WTC11 (cell line): ENCODE measurements at regions not wholly inside any gene's neighbourhood (a gene's known extent, or its start where the extent isn't known, plus 50 kb on each side); places are given as distances from the start of the nearest gene placed in this dataset.

Source experiments
- ATAC-seq: fragments of 200-7000 bp; cut with Tn5 transposase; 2 replicates; pipeline ENCODE4 v1.10.0; 2021; ENCODE audit warnings: mild to moderate bottlenecking, moderate library complexity
- CTCF ChIA-PET: fragments of 300-600 bp; sonication (Branson Sonifier 250); formaldehyde crosslinking; loops from one replicate; lab custom pipeline; 2021; ENCODE audit warnings: antibody characterized with exemption; lab: Charles Lee
- POLR2A ChIA-PET: fragments of 350-600 bp; sonication (Branson Sonifier 250); formaldehyde crosslinking; loops from one replicate; lab custom pipeline; 2021; ENCODE audit warnings: antibody characterized with exemption; lab: Charles Lee
- DNase-seq: peaks from one replicate; pipeline ENCODE4 v3.0.0; 2021; ENCODE audit warnings: low spot score
- H3K27ac Mint-ChIP-seq: 2 replicates; pipeline ENCODE4 v1.8.0; 2021; ENCODE audit warnings: mixed read lengths
- H3K27me3 Mint-ChIP-seq: 2 replicates; pipeline ENCODE4 v1.8.0; 2021; ENCODE audit warnings: low read depth, mild to moderate bottlenecking, moderate library complexity, mixed read lengths
- H3K36me3 Mint-ChIP-seq: 2 replicates; pipeline ENCODE4 v1.8.0; 2021; ENCODE audit warnings: mixed read lengths
- H3K4me1 Mint-ChIP-seq: 2 replicates; pipeline ENCODE4 v1.8.0; 2022; ENCODE audit warnings: mixed read lengths
- H3K4me3 Mint-ChIP-seq: 2 replicates; pipeline ENCODE4 v1.8.0; 2021; ENCODE audit warnings: mild to moderate bottlenecking, moderate library complexity, mixed read lengths
- H3K9me3 Mint-ChIP-seq: 2 replicates; pipeline ENCODE4 v1.8.0; 2021; ENCODE audit warnings: mixed read lengths
- ERG ChIP-seq: fragments of 250-450 bp; sonication (Bioruptor Pico); IDR thresholded peaks from 2 replicates; pipeline ENCODE4 v1.8.0; 2021; ENCODE audit warnings: mild to moderate bottlenecking
- FOXJ3 ChIP-seq: sonication (generic); formaldehyde crosslinking; IDR thresholded peaks from 2 replicates; pipeline ENCODE4 v1.9.0; 2021; ENCODE audit warnings: missing genetic modification reagents, mild to moderate bottlenecking, borderline replicate concordance
- FOXP4 ChIP-seq: sonication (generic); formaldehyde crosslinking; IDR thresholded peaks from 2 replicates; pipeline ENCODE4 v1.8.0; 2022; ENCODE audit warnings: mild to moderate bottlenecking, missing genetic modification reagents
- JAZF1 ChIP-seq: fragments of 250-450 bp; sonication (Bioruptor Pico); IDR thresholded peaks from 2 replicates; pipeline ENCODE4 v1.9.0; 2021; ENCODE audit warnings: moderate library complexity, mild to moderate bottlenecking, inconsistent platforms
- JUN ChIP-seq: sonication (generic); formaldehyde crosslinking; IDR thresholded peaks from 2 replicates; pipeline ENCODE4 v1.8.0; 2023; ENCODE audit warnings: mild to moderate bottlenecking, missing genetic modification reagents
- NR1H2 ChIP-seq: sonication (generic); formaldehyde crosslinking; IDR thresholded peaks from 2 replicates; pipeline ENCODE4 v1.9.0; 2021; ENCODE audit warnings: mild to moderate bottlenecking, moderate library complexity, missing genetic modification reagents
- OVOL2 ChIP-seq: fragments of 250-450 bp; sonication (Bioruptor Pico); IDR thresholded peaks from 2 replicates; pipeline ENCODE4 v1.9.0; 2021; ENCODE audit warnings: mild to moderate bottlenecking, borderline replicate concordance
- SMAD3 ChIP-seq: sonication (generic); formaldehyde crosslinking; IDR thresholded peaks from 2 replicates; pipeline ENCODE4 v1.8.0; 2022; ENCODE audit warnings: missing genetic modification reagents, mild to moderate bottlenecking, borderline replicate concordance
- SP1 ChIP-seq: sonication (generic); formaldehyde crosslinking; conservative IDR thresholded peaks from 2 replicates; pipeline ENCODE4 v1.8.1; 2022; ENCODE audit warnings: missing genetic modification reagents
- TCF7 ChIP-seq: sonication (generic); formaldehyde crosslinking; IDR thresholded peaks from 2 replicates; pipeline ENCODE4 v1.8.0; 2022; ENCODE audit warnings: mild to moderate bottlenecking, low read depth, missing genetic modification reagents, moderate library complexity
- TEAD1 ChIP-seq: sonication (generic); formaldehyde crosslinking; IDR thresholded peaks from 2 replicates; pipeline ENCODE4 v1.8.0; 2022; ENCODE audit warnings: mild to moderate bottlenecking, missing genetic modification reagents
- ZBTB21 ChIP-seq: sonication (generic); formaldehyde crosslinking; IDR thresholded peaks from 2 replicates; pipeline ENCODE4 v1.8.1; 2023; ENCODE audit warnings: mild to moderate bottlenecking, missing genetic modification reagents, borderline replicate concordance
- ZBTB43 ChIP-seq: sonication (generic); formaldehyde crosslinking; IDR thresholded peaks from 2 replicates; pipeline ENCODE4 v1.8.1; 2023; ENCODE audit warnings: mild to moderate bottlenecking, missing genetic modification reagents
- ZMAT4 ChIP-seq: fragments of 250-450 bp; sonication (Bioruptor Pico); IDR thresholded peaks from 2 replicates; pipeline ENCODE4 v1.9.0; 2021; ENCODE audit warnings: mild to moderate bottlenecking
- ZNF281 ChIP-seq: sonication (generic); formaldehyde crosslinking; IDR thresholded peaks from 2 replicates; pipeline ENCODE4 v1.8.0; 2023; ENCODE audit warnings: mild to moderate bottlenecking, missing genetic modification reagents
- ZNF317 ChIP-seq: sonication (generic); formaldehyde crosslinking; IDR thresholded peaks from 2 replicates; pipeline ENCODE4 v1.8.1; 2023; ENCODE audit warnings: low read depth, mild to moderate bottlenecking, moderate library complexity, missing genetic modification reagents, borderline replicate concordance
- TF ChIP-seq, protein P1 (sequence below): sonication (generic); formaldehyde crosslinking; IDR thresholded peaks from 2 replicates; pipeline ENCODE4 v1.8.1; 2023; ENCODE audit warnings: mild to moderate bottlenecking, missing genetic modification reagents
- TF ChIP-seq, protein P2 (sequence below): fragments of 200-600 bp; IDR thresholded peaks from 2 replicates; pipeline ENCODE4 v1.8.0; 2022; ENCODE audit warnings: antibody characterized with exemption
- TF ChIP-seq, protein P3 (sequence below): sonication (generic); formaldehyde crosslinking; conservative IDR thresholded peaks from 2 replicates; pipeline ENCODE4 v1.8.1; 2022; ENCODE audit warnings: mild to moderate bottlenecking, missing genetic modification reagents
- TF ChIP-seq, protein P4 (sequence below): fragments of 250-450 bp; sonication (Bioruptor Pico); IDR thresholded peaks from 2 replicates; pipeline ENCODE4 v1.9.0; 2021; ENCODE audit warnings: mild to moderate bottlenecking

DNA sequence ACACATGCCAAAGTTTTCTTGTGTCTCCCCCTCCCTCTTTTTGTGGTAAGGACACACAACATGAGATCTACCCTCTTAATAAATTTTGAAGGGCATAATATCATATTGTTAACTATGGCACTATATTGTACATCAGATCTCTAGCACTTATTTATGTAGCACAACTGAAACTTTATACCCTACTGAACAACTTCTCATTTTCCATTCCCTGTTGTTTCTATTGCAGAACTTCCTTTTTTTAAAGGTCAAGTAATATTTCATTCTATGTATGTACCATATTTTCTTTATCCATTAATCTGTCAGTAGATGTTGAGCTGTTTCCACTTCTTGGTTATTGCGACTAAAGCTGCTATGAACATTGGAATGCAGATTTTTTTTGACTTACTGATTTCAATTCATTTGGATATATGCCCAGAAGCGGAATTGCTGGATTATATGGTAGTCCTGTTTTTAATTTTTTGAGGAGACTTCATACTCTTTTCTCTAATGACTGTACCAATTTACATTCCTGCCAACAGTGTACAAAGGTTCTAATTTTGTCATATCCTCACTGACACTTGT is 305.3 kb downstream of the PRR16 start (continued):
- TF ChIP-seq, protein P1, sequence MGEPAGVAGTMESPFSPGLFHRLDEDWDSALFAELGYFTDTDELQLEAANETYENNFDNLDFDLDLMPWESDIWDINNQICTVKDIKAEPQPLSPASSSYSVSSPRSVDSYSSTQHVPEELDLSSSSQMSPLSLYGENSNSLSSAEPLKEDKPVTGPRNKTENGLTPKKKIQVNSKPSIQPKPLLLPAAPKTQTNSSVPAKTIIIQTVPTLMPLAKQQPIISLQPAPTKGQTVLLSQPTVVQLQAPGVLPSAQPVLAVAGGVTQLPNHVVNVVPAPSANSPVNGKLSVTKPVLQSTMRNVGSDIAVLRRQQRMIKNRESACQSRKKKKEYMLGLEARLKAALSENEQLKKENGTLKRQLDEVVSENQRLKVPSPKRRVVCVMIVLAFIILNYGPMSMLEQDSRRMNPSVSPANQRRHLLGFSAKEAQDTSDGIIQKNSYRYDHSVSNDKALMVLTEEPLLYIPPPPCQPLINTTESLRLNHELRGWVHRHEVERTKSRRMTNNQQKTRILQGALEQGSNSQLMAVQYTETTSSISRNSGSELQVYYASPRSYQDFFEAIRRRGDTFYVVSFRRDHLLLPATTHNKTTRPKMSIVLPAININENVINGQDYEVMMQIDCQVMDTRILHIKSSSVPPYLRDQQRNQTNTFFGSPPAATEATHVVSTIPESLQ (CRISPR knock-in tag), result no peak
- TF ChIP-seq NR1H2 (no peak), ERG (CRISPR knock-in tag) (no peak), ZMAT4 (CRISPR knock-in tag) (no peak), FOXJ3 (CRISPR knock-in tag) (no peak)
- TF ChIP-seq, protein P2, sequence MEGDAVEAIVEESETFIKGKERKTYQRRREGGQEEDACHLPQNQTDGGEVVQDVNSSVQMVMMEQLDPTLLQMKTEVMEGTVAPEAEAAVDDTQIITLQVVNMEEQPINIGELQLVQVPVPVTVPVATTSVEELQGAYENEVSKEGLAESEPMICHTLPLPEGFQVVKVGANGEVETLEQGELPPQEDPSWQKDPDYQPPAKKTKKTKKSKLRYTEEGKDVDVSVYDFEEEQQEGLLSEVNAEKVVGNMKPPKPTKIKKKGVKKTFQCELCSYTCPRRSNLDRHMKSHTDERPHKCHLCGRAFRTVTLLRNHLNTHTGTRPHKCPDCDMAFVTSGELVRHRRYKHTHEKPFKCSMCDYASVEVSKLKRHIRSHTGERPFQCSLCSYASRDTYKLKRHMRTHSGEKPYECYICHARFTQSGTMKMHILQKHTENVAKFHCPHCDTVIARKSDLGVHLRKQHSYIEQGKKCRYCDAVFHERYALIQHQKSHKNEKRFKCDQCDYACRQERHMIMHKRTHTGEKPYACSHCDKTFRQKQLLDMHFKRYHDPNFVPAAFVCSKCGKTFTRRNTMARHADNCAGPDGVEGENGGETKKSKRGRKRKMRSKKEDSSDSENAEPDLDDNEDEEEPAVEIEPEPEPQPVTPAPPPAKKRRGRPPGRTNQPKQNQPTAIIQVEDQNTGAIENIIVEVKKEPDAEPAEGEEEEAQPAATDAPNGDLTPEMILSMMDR, result no peak
- TF ChIP-seq, protein P3, sequence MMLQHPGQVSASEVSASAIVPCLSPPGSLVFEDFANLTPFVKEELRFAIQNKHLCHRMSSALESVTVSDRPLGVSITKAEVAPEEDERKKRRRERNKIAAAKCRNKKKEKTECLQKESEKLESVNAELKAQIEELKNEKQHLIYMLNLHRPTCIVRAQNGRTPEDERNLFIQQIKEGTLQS (CRISPR knock-in tag), result no peak

- ChIA-PET POLR2A (no interaction called here), CTCF (no interaction called here)
- no peak for DNase-seq
- H3K27me3 Mint-ChIP-seq, result no peaks in the 10 kb centered on the region
- H3K4me1 Mint-ChIP-seq, result no peaks in the 10 kb centered on the region
- no peak for ATAC-seq
- H3K27ac Mint-ChIP-seq, result no peak overlapping the region
- no peaks in the 10 kb centered on the region for H3K36me3 Mint-ChIP-seq
- no peaks in the 10 kb centered on the region for H3K9me3 Mint-ChIP-seq
- H3K4me3 Mint-ChIP-seq, result no peak overlapping the region
- TF ChIP-seq SMAD3 (CRISPR knock-in tag) (no peak), FOXP4 (CRISPR knock-in tag) (no peak), TCF7 (no peak), JUN (no peak), JAZF1 (CRISPR knock-in tag) (no peak), ZBTB21 (CRISPR knock-in tag) (no peak), OVOL2 (CRISPR knock-in tag) (no peak), TEAD1 (no peak), ZNF281 (CRISPR knock-in tag) (no peak), SP1 (CRISPR knock-in tag) (no peak), ZNF317 (CRISPR knock-in tag) (no peak), ZBTB43 (CRISPR knock-in tag) (no peak)
- TF ChIP-seq, protein P4, sequence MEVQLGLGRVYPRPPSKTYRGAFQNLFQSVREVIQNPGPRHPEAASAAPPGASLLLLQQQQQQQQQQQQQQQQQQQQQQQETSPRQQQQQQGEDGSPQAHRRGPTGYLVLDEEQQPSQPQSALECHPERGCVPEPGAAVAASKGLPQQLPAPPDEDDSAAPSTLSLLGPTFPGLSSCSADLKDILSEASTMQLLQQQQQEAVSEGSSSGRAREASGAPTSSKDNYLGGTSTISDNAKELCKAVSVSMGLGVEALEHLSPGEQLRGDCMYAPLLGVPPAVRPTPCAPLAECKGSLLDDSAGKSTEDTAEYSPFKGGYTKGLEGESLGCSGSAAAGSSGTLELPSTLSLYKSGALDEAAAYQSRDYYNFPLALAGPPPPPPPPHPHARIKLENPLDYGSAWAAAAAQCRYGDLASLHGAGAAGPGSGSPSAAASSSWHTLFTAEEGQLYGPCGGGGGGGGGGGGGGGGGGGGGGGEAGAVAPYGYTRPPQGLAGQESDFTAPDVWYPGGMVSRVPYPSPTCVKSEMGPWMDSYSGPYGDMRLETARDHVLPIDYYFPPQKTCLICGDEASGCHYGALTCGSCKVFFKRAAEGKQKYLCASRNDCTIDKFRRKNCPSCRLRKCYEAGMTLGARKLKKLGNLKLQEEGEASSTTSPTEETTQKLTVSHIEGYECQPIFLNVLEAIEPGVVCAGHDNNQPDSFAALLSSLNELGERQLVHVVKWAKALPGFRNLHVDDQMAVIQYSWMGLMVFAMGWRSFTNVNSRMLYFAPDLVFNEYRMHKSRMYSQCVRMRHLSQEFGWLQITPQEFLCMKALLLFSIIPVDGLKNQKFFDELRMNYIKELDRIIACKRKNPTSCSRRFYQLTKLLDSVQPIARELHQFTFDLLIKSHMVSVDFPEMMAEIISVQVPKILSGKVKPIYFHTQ (CRISPR knock-in tag), result no peak
Observed at GRCh38 chr5:120771202-120771601, 307.1 kb downstream of the PRR16 start.
